PFSK-1 (cell line): ENCODE measurements at regions not wholly inside any gene's neighbourhood (a gene's known extent, or its start where the extent isn't known, plus 50 kb on each side); places are given as distances from the start of the nearest gene placed in this dataset.

Source experiments
- FOXP2 ChIP-seq: optimal IDR thresholded peaks from 2 replicates; pipeline ENCODE3; 2011; ENCODE audit warnings: borderline replicate concordance, control low read depth, inconsistent platforms; ENCODE audit not compliant: insufficient read depth; ENCODE audit errors: extremely low read length, extremely low read depth
- POLR2AphosphoS5 ChIP-seq: IDR thresholded peaks from 2 replicates; pipeline ENCODE4 v1.6.1; 2012; ENCODE audit warnings: low read depth, mild to moderate bottlenecking, control low read depth, low read length, moderate library complexity
- SIN3A ChIP-seq: IDR thresholded peaks from 2 replicates; pipeline ENCODE4 v1.6.1; 2012; ENCODE audit warnings: mild to moderate bottlenecking, low read length, moderate library complexity, borderline replicate concordance; ENCODE audit not compliant: insufficient read depth
- TAF1 ChIP-seq: IDR thresholded peaks from 2 replicates; pipeline ENCODE4 v1.6.1; 2012; ENCODE audit warnings: low read length, control low read depth, borderline replicate concordance; ENCODE audit not compliant: insufficient read depth
- TF ChIP-seq, protein P1 (sequence below), 2 experiments: IDR thresholded peaks; 2 replicates each; pipeline versions ENCODE4 v1.6.1 to v1.8.0; 2011 to 2012; ENCODE audit warnings: low read depth in 2 of 2, low read length in 2 of 2, control low read depth in 1 of 2, inconsistent platforms in 1 of 2, mild to moderate bottlenecking in 1 of 2, moderate library complexity in 1 of 2; ENCODE audit not compliant: insufficient read depth in 1 of 2

DNA sequence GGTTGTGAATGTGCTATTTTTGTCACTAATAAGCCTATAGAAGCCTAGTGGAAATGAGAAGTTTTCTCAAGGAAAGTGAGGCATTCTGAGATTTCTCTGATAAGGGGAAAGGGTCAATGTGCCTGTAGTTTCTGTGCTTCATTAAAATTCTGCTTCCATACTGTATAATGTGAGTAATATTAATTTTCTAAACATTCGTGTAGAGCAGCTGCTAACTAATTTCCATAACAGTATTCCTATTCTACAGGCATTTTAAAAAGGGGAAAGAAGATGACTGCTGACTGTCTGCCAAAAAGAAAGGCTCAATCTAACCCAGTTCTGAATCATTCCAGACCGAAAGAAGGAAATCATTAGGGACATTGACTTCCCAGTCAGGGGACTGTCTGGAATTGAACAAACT lies 293.3 kb upstream of the TMPO start:
- TF ChIP-seq SIN3A (no peak), FOXP2 (no peak), POLR2AphosphoS5 (no peak), TAF1 (no peak)
- TF ChIP-seq, protein P1, sequence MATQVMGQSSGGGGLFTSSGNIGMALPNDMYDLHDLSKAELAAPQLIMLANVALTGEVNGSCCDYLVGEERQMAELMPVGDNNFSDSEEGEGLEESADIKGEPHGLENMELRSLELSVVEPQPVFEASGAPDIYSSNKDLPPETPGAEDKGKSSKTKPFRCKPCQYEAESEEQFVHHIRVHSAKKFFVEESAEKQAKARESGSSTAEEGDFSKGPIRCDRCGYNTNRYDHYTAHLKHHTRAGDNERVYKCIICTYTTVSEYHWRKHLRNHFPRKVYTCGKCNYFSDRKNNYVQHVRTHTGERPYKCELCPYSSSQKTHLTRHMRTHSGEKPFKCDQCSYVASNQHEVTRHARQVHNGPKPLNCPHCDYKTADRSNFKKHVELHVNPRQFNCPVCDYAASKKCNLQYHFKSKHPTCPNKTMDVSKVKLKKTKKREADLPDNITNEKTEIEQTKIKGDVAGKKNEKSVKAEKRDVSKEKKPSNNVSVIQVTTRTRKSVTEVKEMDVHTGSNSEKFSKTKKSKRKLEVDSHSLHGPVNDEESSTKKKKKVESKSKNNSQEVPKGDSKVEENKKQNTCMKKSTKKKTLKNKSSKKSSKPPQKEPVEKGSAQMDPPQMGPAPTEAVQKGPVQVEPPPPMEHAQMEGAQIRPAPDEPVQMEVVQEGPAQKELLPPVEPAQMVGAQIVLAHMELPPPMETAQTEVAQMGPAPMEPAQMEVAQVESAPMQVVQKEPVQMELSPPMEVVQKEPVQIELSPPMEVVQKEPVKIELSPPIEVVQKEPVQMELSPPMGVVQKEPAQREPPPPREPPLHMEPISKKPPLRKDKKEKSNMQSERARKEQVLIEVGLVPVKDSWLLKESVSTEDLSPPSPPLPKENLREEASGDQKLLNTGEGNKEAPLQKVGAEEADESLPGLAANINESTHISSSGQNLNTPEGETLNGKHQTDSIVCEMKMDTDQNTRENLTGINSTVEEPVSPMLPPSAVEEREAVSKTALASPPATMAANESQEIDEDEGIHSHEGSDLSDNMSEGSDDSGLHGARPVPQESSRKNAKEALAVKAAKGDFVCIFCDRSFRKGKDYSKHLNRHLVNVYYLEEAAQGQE (IDR thresholded peaks at IDR 0.05; ENCODE audit: insufficient read depth in 1 of 2, low read depth in 2 of 2, low read length in 2 of 2): no peak

DNA sequence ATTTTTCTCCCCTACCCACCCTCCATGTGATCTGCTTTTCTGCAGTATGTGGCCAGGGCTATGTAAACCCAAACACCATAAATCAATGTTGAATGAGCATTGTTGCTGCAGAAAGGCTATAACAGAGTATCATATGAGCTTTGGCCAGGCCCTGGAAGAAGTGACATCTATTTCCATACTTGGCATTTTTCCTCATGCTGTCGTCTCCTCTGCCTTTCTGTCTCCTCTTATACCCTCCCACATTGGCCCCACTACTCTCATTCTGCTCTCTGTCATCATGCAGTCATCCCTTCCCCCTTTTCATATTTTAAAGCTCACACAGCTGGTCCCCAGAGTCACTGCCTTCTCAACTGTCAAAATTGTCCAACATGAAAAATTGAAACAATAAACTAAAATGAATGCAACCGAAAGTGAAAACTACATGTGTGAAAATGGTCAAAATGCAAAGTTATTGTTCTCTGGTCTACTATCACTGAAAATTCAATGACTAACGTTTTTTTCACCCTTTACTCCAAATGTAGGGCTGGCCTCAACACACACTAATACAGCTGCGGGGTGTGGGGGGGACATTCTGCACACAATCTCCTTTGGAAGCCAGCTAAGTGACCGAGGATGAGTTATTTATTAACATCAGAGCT lies 290.7 kb upstream of the TMPO start:
- TF ChIP-seq TAF1 (no peak), FOXP2 (no peak), SIN3A (no peak), POLR2AphosphoS5 (no peak)
- TF ChIP-seq, protein P1 (IDR thresholded peaks at IDR 0.05; ENCODE audit: insufficient read depth in 1 of 2, low read depth in 2 of 2, low read length in 2 of 2): no peak

DNA sequence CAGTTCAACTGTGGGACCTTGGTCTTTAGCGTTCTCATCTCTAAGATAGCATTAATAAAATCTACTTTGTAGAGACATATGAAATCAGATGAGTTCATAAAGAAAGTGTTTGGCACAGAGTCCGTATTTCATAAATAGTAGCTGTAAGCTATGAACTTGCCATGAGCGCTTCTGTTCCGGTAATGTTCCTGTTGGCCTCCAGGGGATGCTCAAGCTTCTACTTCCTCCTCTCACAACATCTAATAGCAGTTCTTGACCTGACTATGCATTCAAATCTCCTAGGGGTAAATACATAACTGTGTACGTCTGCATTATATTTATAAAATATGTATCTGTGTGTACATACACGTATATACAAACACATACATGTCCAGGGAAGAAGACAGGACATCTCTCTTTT lies 288.2 kb upstream of the TMPO start:
- no peak for TF ChIP-seq SIN3A
- TF ChIP-seq POLR2AphosphoS5: no peak
- TF ChIP-seq, protein P1 (IDR thresholded peaks at IDR 0.05; ENCODE audit: insufficient read depth in 1 of 2, low read depth in 2 of 2, low read length in 2 of 2): no peak
- TF ChIP-seq FOXP2: no peak
- TF ChIP-seq TAF1: no peak

DNA sequence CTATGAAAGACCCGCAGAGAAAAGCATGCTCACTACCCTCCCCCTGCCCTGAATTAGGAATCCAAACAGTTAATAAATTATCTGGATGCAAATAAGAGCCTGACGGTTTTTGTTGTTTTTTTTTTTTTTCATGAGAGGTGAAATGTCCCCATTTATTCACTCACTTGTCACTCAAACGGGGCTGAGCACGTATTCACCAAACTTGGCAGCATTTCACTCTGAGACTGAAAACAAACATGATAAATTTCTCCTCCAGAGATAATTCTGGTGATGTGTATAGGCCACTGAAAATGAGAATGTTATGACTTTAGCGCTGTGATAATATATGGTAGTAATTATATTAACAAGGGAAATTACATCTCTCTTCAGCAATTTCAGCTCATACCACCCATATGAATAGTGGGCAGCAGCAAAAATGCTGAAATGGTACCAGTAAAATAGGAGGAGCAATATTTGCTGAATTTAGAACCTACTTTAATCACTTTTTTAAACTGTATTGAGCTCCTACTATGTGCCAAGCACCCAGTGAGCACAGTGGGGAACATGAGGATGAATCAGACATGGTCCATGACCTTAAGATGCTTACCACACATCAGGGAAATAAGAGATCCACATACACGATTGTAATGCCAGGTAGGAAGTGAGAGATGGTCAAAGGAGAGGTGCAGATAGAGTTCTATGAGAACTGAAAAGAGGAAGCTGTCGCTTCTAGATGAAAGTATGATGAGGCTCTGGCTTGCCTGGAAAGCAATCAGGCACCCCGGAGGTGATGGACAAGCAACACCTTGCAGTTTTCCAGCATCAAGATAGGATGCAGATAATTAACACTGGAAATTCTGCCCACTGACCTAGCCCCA lies 286.5 kb upstream of the TMPO start:
- TF ChIP-seq FOXP2 (no peak), SIN3A (no peak), TAF1 (no peak), POLR2AphosphoS5 (no peak)
- TF ChIP-seq, protein P1 (IDR thresholded peaks at IDR 0.05; ENCODE audit: insufficient read depth in 1 of 2, low read depth in 2 of 2, low read length in 2 of 2): no peak
